Kidney (tissue), 13 donors: ENCODE measurements at regions not wholly inside any gene's neighbourhood (a gene's known extent, or its start where the extent isn't known, plus 50 kb on each side); places are given as distances from the start of the nearest gene placed in this dataset.

Experiments
- DNase-seq, 5 donors: peaks; one replicate each; pipeline ENCODE4 v3.0.0-alpha.2; 2013 to 2020
- FAIRE-seq: peaks from 2 replicates; lab custom pipeline; 2012; peaks lifted over from hg19 to GRCh38; lab: Jason Lieb, UNC
- H3K27ac ChIP-seq, 2 donors: one replicate each; pipeline ENCODE4 v1.7.0; 2013; ENCODE audit warnings: low read depth in 2 of 2, low read length in 2 of 2, inconsistent platforms in 1 of 2
- H3K27me3 ChIP-seq: one replicate; pipeline ENCODE4 v1.7.1; 2013; ENCODE audit warnings: low read length, inconsistent platforms; ENCODE audit not compliant: control insufficient read depth, insufficient read depth
- H3K36me3 ChIP-seq, 3 donors: one replicate each; pipeline versions ENCODE4 v1.7.0 to v1.7.1; 2013; ENCODE audit warnings: low read length in 3 of 3, control low read depth in 1 of 3, inconsistent platforms in 1 of 3; ENCODE audit not compliant: insufficient read depth in 3 of 3, control insufficient read depth in 2 of 3
- H3K4me1 ChIP-seq, 3 donors: one replicate each; pipeline versions ENCODE4 v1.7.0 to v1.7.1; 2013; ENCODE audit warnings: low read length in 3 of 3, inconsistent platforms in 1 of 3, low read depth in 1 of 3; ENCODE audit not compliant: control insufficient read depth in 2 of 3, insufficient read depth in 2 of 3
- H3K4me3 ChIP-seq, 3 donors: one replicate each; pipeline versions ENCODE4 v1.7.0 to v1.8.1; 2013; ENCODE audit warnings: low read length in 3 of 3, control low read depth in 1 of 3, inconsistent platforms in 1 of 3
- H3K9ac ChIP-seq, 3 donors: one replicate each; pipeline versions ENCODE4 v1.7.0 to v1.7.1; 2013; ENCODE audit warnings: low read length in 3 of 3, control low read depth in 1 of 3, inconsistent platforms in 1 of 3
- H3K9me3 ChIP-seq, 3 donors: one replicate each; pipeline versions ENCODE4 v1.7.0 to v1.7.1; 2013; ENCODE audit warnings: low read length in 3 of 3, control low read depth in 1 of 3, inconsistent platforms in 1 of 3; ENCODE audit not compliant: control insufficient read depth in 2 of 3, insufficient read depth in 1 of 3
- intact Hi-C: fragments of 100-400 bp; cut with DNase I; formaldehyde crosslinking; loops from one replicate; pipeline ENCODE4 v1.11.1; 2022
- TF ChIP-seq, protein P1 (sequence below): IDR thresholded peaks from 3 replicates; pipeline ENCODE4 v1.5.1; 2012; ENCODE audit warnings: mild to moderate bottlenecking, moderate library complexity, borderline replicate concordance; ENCODE audit not compliant: insufficient read depth; ENCODE audit errors: extremely low read depth
- donor health status: control.
- donor health status: control.
- donor health status: control.
- donor health status: control.
- donor health status: control.
- donor health status: DM: yes; HTN: yes; CAD: no.
- donor health status: Normal renal cell carcinoma (clear cell type).

- intact Hi-C loops: no loop called here
- FAIRE-seq: no peak
- no peak overlapping the region for H3K27ac ChIP-seq
Measured at GRCh38 chr2:189337656-189338055, 103.6 kb upstream of the WDR75 start.

DNA sequence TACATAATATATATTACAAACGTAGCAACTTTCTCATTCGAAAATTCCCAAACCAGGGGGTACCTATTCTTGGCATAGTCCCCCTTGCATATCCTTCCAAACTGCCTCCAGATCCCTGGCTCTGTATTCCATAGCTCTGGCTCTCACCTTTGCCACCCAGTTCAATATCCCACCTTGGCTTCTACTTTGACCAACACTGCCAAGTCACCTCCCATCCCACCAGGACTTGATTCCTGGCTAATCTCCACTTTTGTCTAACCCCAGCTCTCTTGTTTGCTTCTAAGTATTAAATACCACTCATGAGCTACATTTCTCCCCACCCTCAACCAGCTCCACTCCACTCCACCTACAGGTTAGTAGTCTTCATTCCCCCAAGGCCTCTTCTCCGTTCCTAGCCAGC, 103.2 kb upstream of the WDR75 start:
- intact Hi-C loops: no loop called here

More at GRCh38 chr2:189337656-189338055, 103.6 kb upstream of the WDR75 start:
- H3K36me3 ChIP-seq: no peaks in the 10 kb centered on the region
- H3K27me3 ChIP-seq: no peaks in the 10 kb centered on the region
- TF ChIP-seq, protein P1, sequence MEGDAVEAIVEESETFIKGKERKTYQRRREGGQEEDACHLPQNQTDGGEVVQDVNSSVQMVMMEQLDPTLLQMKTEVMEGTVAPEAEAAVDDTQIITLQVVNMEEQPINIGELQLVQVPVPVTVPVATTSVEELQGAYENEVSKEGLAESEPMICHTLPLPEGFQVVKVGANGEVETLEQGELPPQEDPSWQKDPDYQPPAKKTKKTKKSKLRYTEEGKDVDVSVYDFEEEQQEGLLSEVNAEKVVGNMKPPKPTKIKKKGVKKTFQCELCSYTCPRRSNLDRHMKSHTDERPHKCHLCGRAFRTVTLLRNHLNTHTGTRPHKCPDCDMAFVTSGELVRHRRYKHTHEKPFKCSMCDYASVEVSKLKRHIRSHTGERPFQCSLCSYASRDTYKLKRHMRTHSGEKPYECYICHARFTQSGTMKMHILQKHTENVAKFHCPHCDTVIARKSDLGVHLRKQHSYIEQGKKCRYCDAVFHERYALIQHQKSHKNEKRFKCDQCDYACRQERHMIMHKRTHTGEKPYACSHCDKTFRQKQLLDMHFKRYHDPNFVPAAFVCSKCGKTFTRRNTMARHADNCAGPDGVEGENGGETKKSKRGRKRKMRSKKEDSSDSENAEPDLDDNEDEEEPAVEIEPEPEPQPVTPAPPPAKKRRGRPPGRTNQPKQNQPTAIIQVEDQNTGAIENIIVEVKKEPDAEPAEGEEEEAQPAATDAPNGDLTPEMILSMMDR: no peak
- H3K4me1 ChIP-seq: no peaks in the 10 kb centered on the region
- no peak for DNase-seq
- no peaks in the 10 kb centered on the region for H3K9me3 ChIP-seq
- H3K4me3 ChIP-seq: no peak overlapping the region
- H3K9ac ChIP-seq: no peak overlapping the region

DNA sequence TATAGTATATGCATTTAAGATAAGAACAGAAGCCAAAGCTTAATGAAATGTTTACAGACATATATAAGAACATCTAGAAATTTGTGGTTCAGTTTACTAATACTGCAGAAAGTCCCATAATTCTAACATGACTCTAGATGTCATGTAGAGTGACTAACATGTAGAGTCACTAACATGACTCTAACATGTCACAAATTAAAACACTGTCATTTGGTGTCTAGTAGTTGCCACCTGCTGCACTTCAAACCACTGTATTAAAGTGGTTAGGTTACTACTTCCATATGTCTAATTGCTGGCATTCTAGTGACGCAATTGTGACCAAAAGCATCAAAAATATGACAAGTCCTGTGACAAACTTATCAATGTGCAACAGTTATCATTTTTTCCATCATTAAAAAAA, 100.2 kb upstream of the WDR75 start:
- DNase-seq: no peak
- TF ChIP-seq, protein P1: no peak
- H3K9ac ChIP-seq: no peak overlapping the region
- H3K36me3 ChIP-seq: no peaks in the 10 kb centered on the region
- H3K4me1 ChIP-seq: no peaks in the 10 kb centered on the region
- H3K27ac ChIP-seq: no peak overlapping the region
- intact Hi-C loops: no loop called here
- H3K9me3 ChIP-seq: no peaks in the 10 kb centered on the region
- no peak for FAIRE-seq
- no peak overlapping the region for H3K4me3 ChIP-seq
- no peaks in the 10 kb centered on the region for H3K27me3 ChIP-seq

More for the DNA sequence above, 103.2 kb upstream of the WDR75 start:
- no peaks in the 10 kb centered on the region for H3K36me3 ChIP-seq
- TF ChIP-seq, protein P1: no peak
- H3K9ac ChIP-seq: no peak overlapping the region
- DNase-seq: no peak
- no peaks in the 10 kb centered on the region for H3K4me1 ChIP-seq
- FAIRE-seq: no peak
- H3K27ac ChIP-seq: no peak overlapping the region
- no peak overlapping the region for H3K4me3 ChIP-seq
- H3K9me3 ChIP-seq: no peaks in the 10 kb centered on the region
- H3K27me3 ChIP-seq: no peaks in the 10 kb centered on the region

- intact Hi-C loops: no loop called here
- FAIRE-seq (no peak), DNase-seq (no peak)
- no peak overlapping the region for H3K27ac ChIP-seq
- no peak overlapping the region for H3K9ac ChIP-seq
- H3K36me3 ChIP-seq: no peaks in the 10 kb centered on the region
- TF ChIP-seq, protein P1: no peak
- no peaks in the 10 kb centered on the region for H3K4me1 ChIP-seq
- H3K27me3 ChIP-seq: no peaks in the 10 kb centered on the region
- no peak overlapping the region for H3K4me3 ChIP-seq
- peaks cover 0 to 4% (median 0%) of the 10 kb centered on the region in 3 donors for H3K9me3 ChIP-seq
Measured at GRCh38 chr2:189344043-189344442, 97.2 kb upstream of the WDR75 start.
